ENCODE measurements at regions not wholly inside any gene's neighbourhood (a gene's known extent, or its start where the extent isn't known, plus 50 kb on each side); places are given as distances from the start of the nearest gene placed in this dataset.
A peak's percentile ranks its signal among the peaks of the same experiment; 100 is the strongest.

DNA sequence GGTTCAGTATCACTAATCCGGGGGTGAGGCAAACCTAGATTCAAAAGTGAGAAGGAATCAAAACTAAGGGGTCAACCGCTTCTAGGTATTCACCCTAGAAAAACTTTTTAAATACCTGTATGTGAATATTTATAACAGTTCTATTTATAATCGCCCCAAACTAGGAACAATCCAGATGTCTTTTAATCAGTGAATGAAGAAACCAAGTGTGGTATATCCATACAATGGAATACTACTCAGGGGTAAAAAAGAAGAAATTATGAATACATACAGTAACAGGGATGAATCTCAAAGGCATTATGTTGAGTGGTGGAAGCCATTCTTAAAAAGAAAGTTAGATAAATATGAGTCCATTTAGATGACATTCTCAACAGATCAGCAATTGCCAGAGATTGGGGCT is 178.0 kb upstream of the BLID start:
- TF ChIP-seq, protein P1, sequence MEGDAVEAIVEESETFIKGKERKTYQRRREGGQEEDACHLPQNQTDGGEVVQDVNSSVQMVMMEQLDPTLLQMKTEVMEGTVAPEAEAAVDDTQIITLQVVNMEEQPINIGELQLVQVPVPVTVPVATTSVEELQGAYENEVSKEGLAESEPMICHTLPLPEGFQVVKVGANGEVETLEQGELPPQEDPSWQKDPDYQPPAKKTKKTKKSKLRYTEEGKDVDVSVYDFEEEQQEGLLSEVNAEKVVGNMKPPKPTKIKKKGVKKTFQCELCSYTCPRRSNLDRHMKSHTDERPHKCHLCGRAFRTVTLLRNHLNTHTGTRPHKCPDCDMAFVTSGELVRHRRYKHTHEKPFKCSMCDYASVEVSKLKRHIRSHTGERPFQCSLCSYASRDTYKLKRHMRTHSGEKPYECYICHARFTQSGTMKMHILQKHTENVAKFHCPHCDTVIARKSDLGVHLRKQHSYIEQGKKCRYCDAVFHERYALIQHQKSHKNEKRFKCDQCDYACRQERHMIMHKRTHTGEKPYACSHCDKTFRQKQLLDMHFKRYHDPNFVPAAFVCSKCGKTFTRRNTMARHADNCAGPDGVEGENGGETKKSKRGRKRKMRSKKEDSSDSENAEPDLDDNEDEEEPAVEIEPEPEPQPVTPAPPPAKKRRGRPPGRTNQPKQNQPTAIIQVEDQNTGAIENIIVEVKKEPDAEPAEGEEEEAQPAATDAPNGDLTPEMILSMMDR (IDR thresholded peaks at IDR 0.05; ENCODE audit: low read depth, low read length): no peak
- peaks cover 9% of the 10 kb centered on the region for H3K9me3 ChIP-seq (ENCODE audit: severe bottlenecking)
- H3K27ac ChIP-seq: no peak overlapping the region
- DNase-seq: no peak
- H3K36me3 ChIP-seq: no peaks in the 10 kb centered on the region
- H3K27me3 ChIP-seq (ENCODE audit: insufficient read depth, low read depth, severe bottlenecking): no peaks in the 10 kb centered on the region
- no peak overlapping the region for H3K4me3 ChIP-seq (ENCODE audit: low read depth, low read length)

DNA sequence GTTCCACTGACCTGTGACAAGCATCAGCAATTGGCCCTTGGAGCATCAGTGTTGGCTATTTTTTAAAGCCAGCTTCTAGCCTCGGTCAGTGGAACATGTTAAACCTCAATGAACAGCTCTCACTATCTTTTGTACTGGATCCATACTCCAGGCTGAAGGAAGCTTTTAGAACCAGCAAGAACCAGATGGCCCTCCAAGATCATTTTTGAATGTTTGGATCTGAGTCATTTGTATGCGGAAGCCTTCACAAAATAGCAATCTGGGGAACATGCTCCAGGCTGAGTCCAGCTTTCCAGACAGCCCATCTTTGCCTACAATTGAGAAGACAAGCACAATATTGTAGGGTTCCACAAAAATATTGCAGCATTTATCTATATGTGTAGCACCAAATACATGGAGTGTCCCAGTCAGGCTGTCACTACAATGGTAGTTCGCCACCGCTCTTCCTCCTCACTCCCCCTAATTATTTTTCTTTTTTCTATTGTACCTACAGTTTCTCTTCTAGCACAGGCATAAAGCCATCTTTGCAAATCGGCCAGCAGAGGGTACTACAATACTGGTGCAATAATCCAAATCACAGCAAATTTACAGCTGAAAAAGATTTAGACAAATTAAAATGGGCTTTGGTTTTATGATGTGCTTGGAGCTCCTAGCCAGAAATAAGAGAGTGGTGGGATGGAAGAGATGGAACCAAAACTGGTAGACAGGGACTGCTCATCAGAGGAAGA is 177.4 kb upstream of the BLID start:
- H3K27ac ChIP-seq: no peak overlapping the region
- no peak overlapping the region for H3K4me3 ChIP-seq (ENCODE audit: low read depth, low read length)
- H3K27me3 ChIP-seq (ENCODE audit: insufficient read depth, low read depth, severe bottlenecking): no peaks in the 10 kb centered on the region
- no peak for DNase-seq
- H3K36me3 ChIP-seq: no peaks in the 10 kb centered on the region
- TF ChIP-seq, protein P1 (IDR thresholded peaks at IDR 0.05; ENCODE audit: low read depth, low read length): no peak
- peaks cover 7% of the 10 kb centered on the region for H3K9me3 ChIP-seq (ENCODE audit: severe bottlenecking)

DNA sequence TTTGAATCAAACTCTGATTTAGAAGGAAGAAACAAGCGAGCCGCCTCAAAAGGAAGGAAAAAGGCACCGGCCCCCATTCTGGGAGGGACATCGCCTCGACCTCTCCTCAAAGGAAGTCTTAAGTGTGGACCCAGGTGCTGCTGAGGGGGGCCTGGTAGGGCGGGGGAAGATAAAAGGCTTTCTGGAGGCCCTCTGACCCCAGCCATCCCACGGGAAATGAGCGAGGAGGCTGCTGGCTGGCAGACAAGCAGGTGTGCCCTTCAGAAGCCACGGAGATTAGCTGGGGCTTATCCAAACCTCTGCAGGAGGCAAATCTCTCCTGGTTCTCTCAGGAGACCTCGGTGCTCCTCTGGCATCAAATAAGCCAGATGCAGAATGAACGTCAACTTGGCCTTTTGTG is 171.4 kb upstream of the BLID start:
- Histone ChIP-seq H3K4me3 (ENCODE audit: low read depth, low read length) (no peak overlapping the region), H3K27ac (no peak overlapping the region), H3K27me3 (ENCODE audit: insufficient read depth, low read depth, severe bottlenecking) (no peaks in the 10 kb centered on the region), H3K9me3 (ENCODE audit: severe bottlenecking) (no peaks in the 10 kb centered on the region), H3K36me3 (no peaks in the 10 kb centered on the region)
- peak; percentile 74 for DNase-seq
- TF ChIP-seq, protein P1 (IDR thresholded peaks at IDR 0.05; ENCODE audit: low read depth, low read length): no peak

DNA sequence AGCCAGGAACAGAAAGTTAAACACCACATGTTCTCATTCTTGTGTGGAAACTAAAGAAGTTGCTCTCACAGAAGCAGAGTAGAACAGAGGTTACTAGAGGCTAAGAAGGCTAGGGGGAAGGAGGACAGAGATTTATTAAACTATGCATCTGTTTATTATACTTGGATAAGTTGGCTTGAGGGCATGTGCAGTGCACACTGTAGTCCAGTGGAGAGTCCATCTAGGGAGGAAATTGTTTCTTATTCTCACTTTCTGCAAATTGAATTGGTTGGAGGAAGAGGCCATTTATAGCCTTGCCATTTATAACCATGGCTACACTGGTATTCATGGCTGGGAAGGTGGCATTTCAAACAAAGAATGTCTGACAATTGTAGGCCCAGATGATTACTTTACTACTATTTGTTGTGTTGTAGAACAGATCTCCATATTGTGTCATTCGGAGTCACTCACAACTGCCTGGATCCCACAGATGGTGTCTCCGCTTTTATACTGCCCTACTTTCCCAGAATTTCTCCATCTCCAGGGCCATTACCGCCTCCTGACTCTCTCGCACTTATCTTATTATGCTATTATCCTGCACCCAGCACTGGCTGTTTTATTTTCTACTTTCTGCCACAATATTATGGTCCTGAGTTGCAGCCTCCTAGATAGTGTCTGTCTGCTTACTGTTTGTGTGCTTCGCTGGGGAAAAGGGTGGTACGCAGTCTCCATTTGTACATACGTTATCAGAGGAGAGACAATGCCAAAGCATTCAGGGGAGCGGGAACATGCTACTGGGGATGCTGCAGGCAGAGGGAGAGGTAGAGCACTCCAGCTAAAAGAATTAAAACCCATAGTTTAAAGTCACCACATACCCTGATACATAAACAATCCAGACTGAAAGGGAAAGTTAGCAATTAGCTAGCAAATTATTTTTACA is 169.3 kb upstream of the BLID start:
- TF ChIP-seq, protein P1 (IDR thresholded peaks at IDR 0.05; ENCODE audit: low read depth, low read length): no peak
- DNase-seq: no peak
- H3K4me3 ChIP-seq (ENCODE audit: low read depth, low read length): no peak overlapping the region
- H3K36me3 ChIP-seq: no peaks in the 10 kb centered on the region
- H3K27ac ChIP-seq: no peak overlapping the region
- no peaks in the 10 kb centered on the region for H3K9me3 ChIP-seq (ENCODE audit: severe bottlenecking)
- H3K27me3 ChIP-seq (ENCODE audit: insufficient read depth, low read depth, severe bottlenecking): no peaks in the 10 kb centered on the region

DNA sequence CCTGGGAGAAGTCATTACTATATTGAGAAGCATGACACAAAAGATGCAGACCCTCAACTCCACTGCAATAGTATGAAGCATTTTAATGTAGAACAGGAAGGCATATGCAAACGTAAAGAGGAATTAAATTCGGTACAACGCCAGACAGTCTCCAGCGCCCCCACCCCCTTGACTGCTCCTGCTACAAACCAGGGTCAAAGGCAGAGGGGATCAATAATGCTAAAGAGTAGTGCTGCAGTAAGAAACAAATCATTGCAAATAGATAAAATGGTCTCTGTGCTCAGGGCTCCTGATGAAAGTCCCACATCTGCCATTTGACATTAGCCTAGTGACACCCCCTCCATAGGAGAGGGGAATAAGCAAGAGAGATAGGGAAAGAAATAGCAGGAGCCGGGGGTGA is 164.9 kb upstream of the BLID start:
- H3K36me3 ChIP-seq: no peaks in the 10 kb centered on the region
- no peak for DNase-seq
- TF ChIP-seq, protein P1 (IDR thresholded peaks at IDR 0.05; ENCODE audit: low read depth, low read length): no peak
- H3K4me3 ChIP-seq (ENCODE audit: low read depth, low read length): no peak overlapping the region
- peak overlapping the region; percentile 20; the same call in 1 of the 2 replicates for H3K27ac ChIP-seq
- no peaks in the 10 kb centered on the region for H3K27me3 ChIP-seq (ENCODE audit: insufficient read depth, low read depth, severe bottlenecking)
- no peaks in the 10 kb centered on the region for H3K9me3 ChIP-seq (ENCODE audit: severe bottlenecking)
